ENCODE measurements at regions not wholly inside any gene's neighbourhood (a gene's known extent, or its start where the extent isn't known, plus 50 kb on each side); places are given as distances from the start of the nearest gene placed in this dataset.

GRCh38 chr4:38230821-38231563, 270.8 kb downstream of the PTTG2 start:
- DNase-seq: no peak

GRCh38 chr4:38231626-38232025, 271.4 kb downstream of the PTTG2 start:
- DNase-seq: no peak

GRCh38 chr4:38232741-38233140, 272.5 kb downstream of the PTTG2 start:
- no peak for DNase-seq

GRCh38 chr4:38233727-38234480, 273.7 kb downstream of the PTTG2 start:
- peak; percentile 26 for DNase-seq

DNA sequence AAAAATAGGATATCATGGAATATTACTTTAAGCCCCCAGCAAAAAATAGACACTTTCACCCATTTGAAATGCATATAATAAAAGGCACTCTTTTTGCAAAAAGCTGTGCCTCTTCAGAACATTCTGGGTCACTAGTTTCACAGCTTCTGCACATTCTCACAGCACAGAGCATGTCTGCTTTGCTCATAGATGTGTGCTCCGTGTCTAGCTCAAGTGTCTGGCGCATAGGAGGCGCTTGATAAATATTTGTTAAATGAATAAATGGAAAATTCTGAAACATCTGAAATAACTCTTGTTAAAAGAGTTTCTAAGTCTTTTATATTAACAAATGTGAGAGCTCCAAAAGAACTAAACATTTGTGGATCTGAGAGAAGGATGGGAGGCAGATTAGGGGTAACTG, 275.2 kb downstream of the PTTG2 start:
- no peak for DNase-seq

DNA sequence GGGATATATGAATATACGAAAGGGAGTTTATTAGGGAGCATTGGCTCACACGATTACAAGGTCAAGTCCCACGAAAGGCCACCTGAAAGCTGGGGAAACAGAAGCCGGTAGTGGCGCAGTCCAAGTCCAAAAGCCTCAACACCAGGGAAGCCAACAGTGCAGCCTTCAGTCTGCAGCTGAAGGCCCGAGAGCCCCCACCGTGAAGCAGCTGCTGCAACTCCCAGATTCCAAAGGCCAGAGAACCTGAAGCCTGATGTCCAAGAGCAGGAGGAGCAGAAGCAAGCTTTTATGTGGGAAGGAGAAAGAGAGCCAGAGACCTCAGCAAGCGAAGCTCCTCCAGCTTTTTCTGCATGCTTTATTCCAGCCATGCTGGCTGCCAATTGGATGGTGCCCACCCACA, 275.8 kb downstream of the PTTG2 start:
- no peak for DNase-seq

DNA sequence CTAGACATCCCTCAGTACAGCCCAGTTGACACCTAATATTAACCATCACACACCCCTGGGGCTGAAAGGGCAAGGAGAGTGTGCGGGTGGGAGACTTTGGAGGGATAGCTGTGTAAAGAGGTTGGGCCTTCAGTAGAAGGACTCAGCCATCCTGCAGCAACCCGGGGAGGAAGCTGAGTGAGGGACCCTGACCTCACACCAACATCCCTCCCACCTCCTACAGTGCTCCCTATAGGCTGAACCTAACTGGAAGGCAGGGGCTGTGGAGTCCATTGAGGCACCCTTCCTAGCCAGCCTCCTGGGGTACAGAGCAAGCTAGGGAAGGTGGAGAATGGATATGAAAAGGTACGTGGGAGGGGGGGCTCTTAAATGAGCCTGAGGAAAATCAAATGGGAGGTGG, 276.3 kb downstream of the PTTG2 start:
- DNase-seq: no peak

DNA sequence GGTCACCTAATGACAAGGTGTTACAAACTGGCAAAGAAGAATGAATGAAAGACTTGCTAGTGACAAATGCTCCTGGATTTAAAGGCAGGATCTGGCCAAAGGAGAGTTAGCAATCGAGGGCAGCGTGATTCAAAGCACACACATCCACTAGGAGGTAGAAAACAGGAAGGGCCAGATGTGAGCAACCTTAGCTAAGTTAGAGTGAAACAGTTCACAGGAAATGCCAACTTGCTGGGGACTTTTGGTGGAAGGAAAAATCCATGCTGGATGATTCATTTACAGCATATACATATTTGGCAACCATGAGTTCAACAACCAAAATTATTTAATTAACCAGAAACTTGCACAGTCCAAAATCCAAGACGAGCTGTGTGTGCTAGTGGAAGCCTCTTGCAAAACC, 276.9 kb downstream of the PTTG2 start:
- DNase-seq: no peak

DNA sequence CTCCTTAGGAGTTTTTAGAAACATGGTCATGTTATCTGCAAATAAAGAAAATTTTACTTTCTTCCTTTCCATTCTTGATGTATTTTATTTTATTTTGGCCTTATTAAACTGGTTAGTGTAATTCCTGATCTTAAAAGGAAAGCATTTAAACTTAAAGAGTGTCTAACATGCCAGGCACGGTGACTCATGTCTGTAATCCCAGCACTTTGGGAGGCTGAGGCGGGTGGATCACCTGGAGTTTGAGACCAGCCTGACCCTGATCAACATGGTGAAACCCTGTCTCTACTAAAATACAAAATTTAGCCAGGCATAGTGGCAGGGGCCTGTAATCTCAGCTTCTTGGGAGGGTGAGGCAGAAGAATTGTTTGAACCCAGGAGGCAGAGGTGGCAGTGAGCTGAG, 281.3 kb downstream of the PTTG2 start:
- no peak for DNase-seq

DNA sequence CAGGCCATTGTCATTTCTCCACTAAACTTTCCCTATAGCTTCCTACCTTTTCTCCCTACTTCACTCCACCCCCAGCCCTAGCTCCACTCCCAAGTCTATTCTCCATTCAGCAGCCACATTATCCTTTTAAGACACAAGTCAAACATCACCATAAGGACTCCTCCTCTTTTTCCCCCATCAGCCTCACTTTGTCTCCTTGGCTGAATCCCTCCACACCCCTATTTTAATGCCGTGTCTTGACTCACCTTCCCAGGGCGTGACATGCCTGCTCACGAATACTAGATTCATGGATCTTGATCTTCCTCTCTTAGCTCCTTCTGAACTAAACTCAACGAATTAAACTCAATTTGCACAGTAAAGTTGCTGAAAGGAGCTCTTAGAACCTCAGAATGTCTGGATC, 281.9 kb downstream of the PTTG2 start:
- DNase-seq: no peak

GRCh38 chr4:38242822-38243387, 282.7 kb downstream of the PTTG2 start:
- DNase-seq: no peak

GRCh38 chr4:38243388-38244053, 283.3 kb downstream of the PTTG2 start:
- DNase-seq: no peak

GRCh38 chr4:38254825-38255224, 294.6 kb downstream of the PTTG2 start:
- DNase-seq: no peak

- no peak for DNase-seq
These were observed 295.4 kb downstream of the PTTG2 start for GRCh38 chr4:38255572-38255971.

DNA sequence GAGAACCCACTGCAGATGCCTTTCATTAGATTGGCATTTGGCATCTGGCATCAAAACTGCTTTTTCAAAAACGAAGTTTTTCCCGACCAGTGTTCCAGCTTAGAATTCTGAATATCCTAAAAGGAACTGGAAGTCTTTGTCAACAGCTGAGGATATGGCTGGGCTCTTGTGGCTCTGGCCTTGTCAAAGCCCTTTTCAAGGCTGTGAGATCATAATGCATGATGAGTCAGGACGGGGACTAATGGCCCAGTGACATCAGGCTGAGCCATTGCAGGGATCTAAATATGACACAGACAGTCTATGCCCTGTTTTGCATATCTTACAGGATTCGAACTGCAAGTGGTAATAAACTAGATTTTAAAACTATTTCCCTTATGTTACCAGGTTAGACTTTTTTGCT, 306.4 kb downstream of the PTTG2 start:
- no peak for DNase-seq

GRCh38 chr4:38268108-38268820, 308.1 kb downstream of the PTTG2 start:
- no peak for DNase-seq

GRCh38 chr4:38268837-38269236, 308.6 kb downstream of the PTTG2 start:
- DNase-seq: no peak

DNA sequence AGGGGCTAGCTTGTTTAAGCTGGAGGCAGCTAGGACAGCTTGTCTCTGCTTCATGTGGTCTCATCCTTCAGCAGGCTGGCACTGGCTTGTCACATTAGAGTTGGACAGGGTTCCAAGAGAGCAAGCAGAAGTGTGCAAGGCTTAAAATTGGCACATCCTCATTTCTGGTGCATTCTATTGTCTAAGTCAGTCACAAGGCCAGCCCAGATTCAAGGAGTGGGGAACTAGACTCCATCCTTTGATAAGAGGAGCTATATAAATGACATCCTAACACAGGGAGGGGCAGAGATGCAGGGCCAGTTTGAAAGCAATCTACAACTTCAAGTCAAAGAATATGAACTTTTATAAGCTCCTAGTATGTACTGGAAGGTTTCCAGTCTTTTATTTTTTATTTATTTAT, 313.2 kb downstream of the PTTG2 start:
- no peak for DNase-seq

DNA sequence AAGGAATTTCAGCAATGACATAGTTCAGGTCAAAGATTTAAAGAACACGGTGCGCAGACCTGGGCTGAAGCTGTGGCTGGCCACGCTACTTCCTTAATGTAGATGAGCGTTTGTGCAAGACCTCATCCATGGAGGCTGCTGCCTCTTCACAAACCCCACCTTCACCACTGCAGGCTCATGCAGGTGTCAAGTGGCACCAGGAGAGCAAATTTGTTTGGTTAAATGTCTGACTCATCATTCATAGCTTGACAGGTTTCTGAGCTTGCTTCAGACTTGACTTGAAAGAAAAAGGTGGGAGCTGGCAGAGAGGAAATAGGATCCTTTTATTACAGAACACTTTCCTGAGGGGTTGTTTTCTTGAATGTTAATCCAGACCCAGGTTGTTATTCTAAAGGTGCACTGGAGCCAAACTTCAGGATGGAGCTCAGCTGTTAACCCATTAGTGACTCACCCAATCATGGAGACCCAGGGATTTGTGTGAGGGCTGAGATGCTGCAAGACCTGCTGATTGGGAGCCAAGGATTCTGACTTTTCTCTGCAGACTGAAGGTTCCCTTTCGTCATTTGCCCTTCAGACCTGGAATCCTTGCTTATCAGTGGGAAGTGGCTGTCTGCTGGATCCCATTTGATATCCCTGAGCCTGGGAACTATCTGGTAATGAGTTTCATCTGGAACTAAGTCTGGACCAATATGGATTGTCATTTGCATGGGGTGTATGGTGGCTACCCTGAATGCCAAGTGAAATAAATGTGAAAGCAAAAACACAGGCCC, 315.3 kb downstream of the PTTG2 start:
- no peak for DNase-seq

DNA sequence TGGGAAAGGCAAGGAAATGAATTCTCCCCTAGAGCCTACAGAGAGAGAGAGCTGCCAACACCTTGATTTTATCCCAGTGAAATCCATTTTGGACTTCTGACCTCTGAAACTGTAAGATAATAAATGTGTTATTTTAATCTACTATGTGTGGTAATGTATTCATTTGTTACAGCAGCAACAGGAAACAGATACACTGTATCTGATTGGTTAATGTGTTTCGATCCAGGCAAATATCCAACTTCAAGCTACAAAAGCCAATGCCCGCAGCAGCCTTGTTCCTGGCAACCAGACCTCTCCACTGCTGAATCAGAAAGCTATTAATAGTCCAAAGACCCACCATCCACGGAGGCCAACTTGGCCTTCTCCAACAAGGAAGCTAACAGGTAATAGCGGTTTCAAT, 318.1 kb downstream of the PTTG2 start:
- no peak for DNase-seq

DNA sequence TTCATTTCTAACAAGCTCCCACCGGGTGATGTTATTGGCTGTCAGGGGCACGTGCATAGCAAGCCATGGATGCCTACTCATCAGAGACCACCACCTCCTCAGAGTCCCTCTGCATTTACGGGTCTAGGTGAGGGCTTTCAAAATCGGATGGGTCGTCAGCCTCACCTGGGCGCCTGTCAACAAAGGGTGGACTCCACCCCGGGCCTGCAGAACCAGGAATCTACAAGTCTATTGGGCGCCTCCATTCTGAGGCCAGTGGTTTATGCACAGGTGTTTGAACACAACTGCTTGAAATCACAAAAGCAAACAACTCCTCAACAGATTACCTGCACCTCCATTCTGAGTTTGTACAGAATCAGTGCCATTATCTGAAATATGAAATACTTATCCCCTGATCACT, 318.9 kb downstream of the PTTG2 start:
- no peak for DNase-seq

- DNase-seq: no peak
These were observed 319.6 kb downstream of the PTTG2 start for GRCh38 chr4:38279650-38280322.
